SK-N-SH (cell line): ENCODE measurements at regions not wholly inside any gene's neighbourhood (a gene's known extent, or its start where the extent isn't known, plus 50 kb on each side); places are given as distances from the start of the nearest gene placed in this dataset.

Source experiments
- CTCF ChIA-PET: fragments of 300-600, 350-600 bp; formaldehyde crosslinking; extraction: SDS; loops from one replicate; lab custom pipeline; 2021; lab: Yijun Ruan, JAX
- POLR2A ChIA-PET: fragments of 350-600 bp; sonication (Branson Sonifier 250); formaldehyde crosslinking; extraction: SDS; loops from one replicate; lab custom pipeline; 2020; ENCODE audit warnings: antibody characterized with exemption, inconsistent platforms; lab: Yijun Ruan, JAX
- DNase-seq: peaks from one replicate; pipeline ENCODE4 v3.0.0; 2012
- H2AFZ ChIP-seq: fragments of 200-600 bp; sonication (generic); 2 replicates; pipeline ENCODE4 v1.8.1; 2016; ENCODE audit warnings: antibody characterized with exemption, mild to moderate bottlenecking, low read depth
- H3F3A ChIP-seq: fragments of 200-600 bp; sonication (generic); replicated peaks from 2 replicates; pipeline ENCODE3; 2016; ENCODE audit warnings: antibody characterized with exemption, mild to moderate bottlenecking; ENCODE audit not compliant: insufficient read depth
- H3K27ac ChIP-seq, 2 experiments: fragments of 200-500 bp in 1 of 2; fragments of 200-600 bp in 1 of 2; sonication (Bioruptor generic) in 1 of 2; sonication (generic), shearing (Covaris generic) in 1 of 2; 2 replicates each; pipeline versions ENCODE4 v1.5.1 to v1.6.1; 2014 to 2016; ENCODE audit warnings: low read depth in 2 of 2, inconsistent platforms in 1 of 2, low read length in 1 of 2, mild to moderate bottlenecking in 1 of 2, mixed read lengths in 1 of 2
- H3K27me3 ChIP-seq: fragments of 200-600 bp; sonication (generic), shearing (Covaris generic); 2 replicates; pipeline ENCODE4 v1.6.1; 2016; ENCODE audit warnings: mixed run types; ENCODE audit not compliant: insufficient read depth
- H3K36me3 ChIP-seq, 2 experiments: fragments of 200-500 bp in 1 of 2; fragments of 200-600 bp in 1 of 2; sonication (Bioruptor generic) in 1 of 2; sonication (generic) in 1 of 2; replicated peaks in 1 of 2; 2 replicates each; pipeline versions ENCODE3 to v1.5.1; 2014 to 2016; ENCODE audit warnings: low read length in 1 of 2, mild to moderate bottlenecking in 1 of 2; ENCODE audit not compliant: insufficient read depth in 2 of 2, control insufficient read depth in 1 of 2
- H3K4me1 ChIP-seq, 2 experiments: fragments of 200-500 bp in 1 of 2; fragments of 200-600 bp in 1 of 2; sonication (Bioruptor generic) in 1 of 2; sonication (generic), shearing (Covaris generic) in 1 of 2; 2 replicates each; pipeline versions ENCODE4 v1.5.1 to v1.6.1; 2014 to 2016; ENCODE audit warnings: low read depth in 1 of 2, low read length in 1 of 2, mixed run types in 1 of 2; ENCODE audit not compliant: insufficient read depth in 2 of 2, control insufficient read depth in 1 of 2
- H3K4me2 ChIP-seq: fragments of 200-600 bp; sonication (generic), shearing (Covaris generic); 2 replicates; pipeline ENCODE4 v1.6.1; 2017; ENCODE audit warnings: mixed run types
- H3K4me3 ChIP-seq, 2 experiments: fragments of 200-500 bp in 1 of 2; fragments of 200-600 bp in 1 of 2; sonication (Bioruptor generic) in 1 of 2; sonication (generic), shearing (Covaris generic) in 1 of 2; 2 replicates each; pipeline versions ENCODE4 v1.5.1 to v1.8.1; 2014 to 2016; ENCODE audit warnings: low read depth in 2 of 2, inconsistent platforms in 1 of 2, low read length in 1 of 2, mild to moderate bottlenecking in 1 of 2, mixed read lengths in 1 of 2, moderate library complexity in 1 of 2
- H3K79me2 ChIP-seq: fragments of 200-600 bp; sonication (generic); 2 replicates; pipeline ENCODE4 v1.8.1; 2017; ENCODE audit warnings: mild to moderate bottlenecking; ENCODE audit not compliant: insufficient read depth
- H3K9ac ChIP-seq: fragments of 200-600 bp; sonication (generic); 2 replicates; pipeline ENCODE4 v1.6.1; 2017; ENCODE audit warnings: mixed run types
- H3K9me2 ChIP-seq: fragments of 200-600 bp; sonication (generic); 2 replicates; pipeline ENCODE4 v1.6.1; 2017; ENCODE audit warnings: mixed run types
- H3K9me3 ChIP-seq: fragments of 200-600 bp; sonication (generic); 2 replicates; pipeline ENCODE4 v1.6.1; 2017; ENCODE audit warnings: mixed run types, mild to moderate bottlenecking, moderate library complexity
- H4K20me1 ChIP-seq: fragments of 200-600 bp; sonication (generic); 2 replicates; pipeline ENCODE4 v1.6.1; 2017; ENCODE audit warnings: mild to moderate bottlenecking, mixed run types; ENCODE audit not compliant: insufficient read depth
- CHD2 ChIP-seq: fragments of 150-350 bp; IDR thresholded peaks from 2 replicates; pipeline ENCODE4 v1.6.1; 2018; ENCODE audit warnings: low read length; ENCODE audit not compliant: partially characterized antibody
- ELF1 ChIP-seq: IDR thresholded peaks from 2 replicates; pipeline ENCODE4 v1.4.0; 2012
- EP300 ChIP-seq, 2 experiments: IDR thresholded peaks; 2 replicates each; pipeline versions ENCODE4 v1.4.0 to v1.6.1; 2012; ENCODE audit warnings: borderline replicate concordance in 1 of 2, low read depth in 1 of 2, low read length in 1 of 2
- FOXJ3 ChIP-seq: sonication (generic); formaldehyde crosslinking; IDR thresholded peaks from 2 replicates; pipeline ENCODE4 v1.5.1; 2020; ENCODE audit warnings: mild to moderate bottlenecking, missing genetic modification reagents
- FOXM1 ChIP-seq: IDR thresholded peaks from 2 replicates; pipeline ENCODE4 v1.4.0; 2012; ENCODE audit warnings: low read depth, mild to moderate bottlenecking
- GATA2 ChIP-seq: sonication (generic); formaldehyde crosslinking; IDR thresholded peaks from 2 replicates; pipeline ENCODE4 v1.5.0; 2020; ENCODE audit warnings: mild to moderate bottlenecking, missing genetic modification reagents
- MEF2A ChIP-seq: IDR thresholded peaks from 2 replicates; pipeline ENCODE4 v1.4.0; 2012; ENCODE audit warnings: low read depth, borderline replicate concordance
- NFIC ChIP-seq: IDR thresholded peaks from 2 replicates; pipeline ENCODE4 v1.4.0; 2012; ENCODE audit warnings: borderline replicate concordance
- RAD21 ChIP-seq: IDR thresholded peaks from 2 replicates; pipeline ENCODE4 v1.6.1; 2012; ENCODE audit warnings: mild to moderate bottlenecking, low read length
- RFX5 ChIP-seq: IDR thresholded peaks from 2 replicates; pipeline ENCODE4 v1.6.1; 2012; ENCODE audit warnings: mild to moderate bottlenecking, improper control_type of control experiment, low read length
- RXRA ChIP-seq: IDR thresholded peaks from 2 replicates; pipeline ENCODE4 v1.4.0; 2012; ENCODE audit warnings: low read depth, mild to moderate bottlenecking, borderline replicate concordance
- SIN3A ChIP-seq: IDR thresholded peaks from 2 replicates; pipeline ENCODE4 v1.6.1; 2012; ENCODE audit warnings: low read depth, mild to moderate bottlenecking, low read length, moderate library complexity, borderline replicate concordance
- TAF1 ChIP-seq: IDR thresholded peaks from 2 replicates; pipeline ENCODE4 v1.6.1; 2012; ENCODE audit warnings: low read depth, mild to moderate bottlenecking, low read length, moderate library complexity, borderline replicate concordance
- TCF12 ChIP-seq: IDR thresholded peaks from 2 replicates; pipeline ENCODE4 v1.4.0; 2012
- YY1 ChIP-seq: IDR thresholded peaks from 2 replicates; pipeline ENCODE4 v1.4.0; 2012; ENCODE audit warnings: low read depth, mild to moderate bottlenecking
- WGBS: methylation state at CpG from one replicate; pipeline ENCODE4 v1.1.6; 2017; ENCODE audit warnings: low lambda C conversion rate; 5-methylcytosine and 5-hydroxymethylcytosine counted together
- TF ChIP-seq, protein P1 (sequence below): IDR thresholded peaks from 2 replicates; pipeline ENCODE4 v1.6.1; 2012; ENCODE audit warnings: mild to moderate bottlenecking, low read depth, low read length, moderate library complexity
- TF ChIP-seq, protein P2 (sequence below): IDR thresholded peaks from 2 replicates; pipeline ENCODE4 v1.4.0; 2012; ENCODE audit warnings: low read depth
- TF ChIP-seq, protein P3 (sequence below): IDR thresholded peaks from 2 replicates; pipeline ENCODE4 v1.4.0; 2012; ENCODE audit warnings: low read depth, borderline replicate concordance
- TF ChIP-seq, protein P4 (sequence below): IDR thresholded peaks from 2 replicates; pipeline ENCODE4 v1.4.0; 2012; ENCODE audit warnings: low read depth, borderline replicate concordance

DNA sequence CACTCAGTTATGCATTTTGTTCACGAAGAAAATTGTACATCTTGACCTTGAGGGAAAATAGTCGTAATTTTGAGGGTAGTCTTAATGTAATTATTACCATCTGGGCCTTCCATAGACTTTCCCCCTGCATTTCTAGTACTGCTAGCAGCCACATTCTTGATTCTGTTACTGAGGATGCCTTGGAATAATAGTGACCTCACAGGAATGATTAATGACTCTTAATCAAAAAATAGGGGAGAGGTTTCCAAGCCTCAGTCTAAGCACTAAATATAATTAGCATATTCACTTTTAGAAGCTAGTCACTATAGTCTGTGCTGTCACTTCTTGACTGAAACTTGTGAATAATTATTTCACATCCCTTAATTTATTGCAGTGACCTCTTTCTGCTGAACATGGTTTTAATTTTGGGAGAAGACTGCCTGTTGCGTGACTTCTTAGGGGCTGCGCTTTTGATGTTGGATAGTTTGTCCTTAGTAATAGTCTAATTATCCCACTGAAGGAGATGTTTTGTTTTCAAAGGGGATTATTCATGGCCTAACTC is 400.5 kb downstream of the ADAMTS20 start:
- 41% methylated on average over 4 of the region's 4 CpGs for WGBS
- POLR2A ChIA-PET, result no interaction called here

DNA sequence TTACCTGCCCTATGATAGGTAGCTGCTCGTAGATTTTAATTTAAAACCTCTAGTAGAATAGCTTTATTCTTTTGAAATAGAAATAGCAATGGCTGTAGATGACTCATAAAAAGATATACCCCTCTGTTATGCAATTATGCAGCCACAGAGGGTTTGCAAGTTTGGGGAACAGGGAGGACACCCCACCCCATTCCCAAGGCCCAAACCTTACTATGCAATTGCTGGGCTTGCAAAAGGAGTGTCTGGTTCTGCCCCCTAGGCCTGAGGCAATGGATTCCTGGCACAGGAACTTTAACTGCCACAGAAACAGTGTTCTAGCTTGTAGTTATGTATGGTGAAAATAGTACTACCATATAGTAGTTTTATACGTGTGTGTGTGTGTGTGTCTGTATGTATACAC is 403.3 kb downstream of the ADAMTS20 start:
- Histone ChIP-seq H3K79me2 (no peaks in the 10 kb centered on the region), H3K4me2 (no peak overlapping the region), H3K9me2 (no peaks in the 10 kb centered on the region), H3F3A (no peaks in the 10 kb centered on the region), H3K4me3 (no peak overlapping the region), H3K27me3 (no peaks in the 10 kb centered on the region), H3K9me3 (no peaks in the 10 kb centered on the region), H2AFZ (no peak overlapping the region), H3K27ac (no peak overlapping the region), H3K4me1 (peaks cover 0 to 2% of the 10 kb centered on the region in 2 experiments; a peak in 1 of 4 replicates), H3K36me3 (no peaks in the 10 kb centered on the region), H4K20me1 (no peaks in the 10 kb centered on the region), H3K9ac (no peak overlapping the region)
- WGBS, result 24% methylated on average over 2 of the region's 2 CpGs
- POLR2A ChIA-PET, result no interaction called here
- no peak for DNase-seq
- TF ChIP-seq FOXJ3 (no peak), GATA2 (CRISPR knock-in tag) (no peak), TAF1 (no peak), RFX5 (no peak), MEF2A (no peak), RAD21 (no peak), YY1 (no peak), EP300 (IDR thresholded peaks at IDR 0.05; ENCODE audit: borderline replicate concordance in 1 of 2, low read depth in 1 of 2, low read length in 1 of 2) (no peak), FOXM1 (no peak), CHD2 (no peak), ELF1 (no peak), RXRA (no peak), SIN3A (no peak), TCF12 (no peak)
- TF ChIP-seq, protein P1, sequence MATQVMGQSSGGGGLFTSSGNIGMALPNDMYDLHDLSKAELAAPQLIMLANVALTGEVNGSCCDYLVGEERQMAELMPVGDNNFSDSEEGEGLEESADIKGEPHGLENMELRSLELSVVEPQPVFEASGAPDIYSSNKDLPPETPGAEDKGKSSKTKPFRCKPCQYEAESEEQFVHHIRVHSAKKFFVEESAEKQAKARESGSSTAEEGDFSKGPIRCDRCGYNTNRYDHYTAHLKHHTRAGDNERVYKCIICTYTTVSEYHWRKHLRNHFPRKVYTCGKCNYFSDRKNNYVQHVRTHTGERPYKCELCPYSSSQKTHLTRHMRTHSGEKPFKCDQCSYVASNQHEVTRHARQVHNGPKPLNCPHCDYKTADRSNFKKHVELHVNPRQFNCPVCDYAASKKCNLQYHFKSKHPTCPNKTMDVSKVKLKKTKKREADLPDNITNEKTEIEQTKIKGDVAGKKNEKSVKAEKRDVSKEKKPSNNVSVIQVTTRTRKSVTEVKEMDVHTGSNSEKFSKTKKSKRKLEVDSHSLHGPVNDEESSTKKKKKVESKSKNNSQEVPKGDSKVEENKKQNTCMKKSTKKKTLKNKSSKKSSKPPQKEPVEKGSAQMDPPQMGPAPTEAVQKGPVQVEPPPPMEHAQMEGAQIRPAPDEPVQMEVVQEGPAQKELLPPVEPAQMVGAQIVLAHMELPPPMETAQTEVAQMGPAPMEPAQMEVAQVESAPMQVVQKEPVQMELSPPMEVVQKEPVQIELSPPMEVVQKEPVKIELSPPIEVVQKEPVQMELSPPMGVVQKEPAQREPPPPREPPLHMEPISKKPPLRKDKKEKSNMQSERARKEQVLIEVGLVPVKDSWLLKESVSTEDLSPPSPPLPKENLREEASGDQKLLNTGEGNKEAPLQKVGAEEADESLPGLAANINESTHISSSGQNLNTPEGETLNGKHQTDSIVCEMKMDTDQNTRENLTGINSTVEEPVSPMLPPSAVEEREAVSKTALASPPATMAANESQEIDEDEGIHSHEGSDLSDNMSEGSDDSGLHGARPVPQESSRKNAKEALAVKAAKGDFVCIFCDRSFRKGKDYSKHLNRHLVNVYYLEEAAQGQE, result no peak
- TF ChIP-seq, protein P2, sequence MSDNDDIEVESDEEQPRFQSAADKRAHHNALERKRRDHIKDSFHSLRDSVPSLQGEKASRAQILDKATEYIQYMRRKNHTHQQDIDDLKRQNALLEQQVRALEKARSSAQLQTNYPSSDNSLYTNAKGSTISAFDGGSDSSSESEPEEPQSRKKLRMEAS, result no peak
- TF ChIP-seq, protein P3, sequence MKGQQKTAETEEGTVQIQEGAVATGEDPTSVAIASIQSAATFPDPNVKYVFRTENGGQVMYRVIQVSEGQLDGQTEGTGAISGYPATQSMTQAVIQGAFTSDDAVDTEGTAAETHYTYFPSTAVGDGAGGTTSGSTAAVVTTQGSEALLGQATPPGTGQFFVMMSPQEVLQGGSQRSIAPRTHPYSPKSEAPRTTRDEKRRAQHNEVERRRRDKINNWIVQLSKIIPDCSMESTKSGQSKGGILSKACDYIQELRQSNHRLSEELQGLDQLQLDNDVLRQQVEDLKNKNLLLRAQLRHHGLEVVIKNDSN, result no peak
- CTCF ChIA-PET, result interaction anchor here (1.2 kb wide), 1 partner anchor 26 kb away, joined by 3 read pairs; no protein-coding TSS in a partner anchor

More for the DNA sequence above, 400.5 kb downstream of the ADAMTS20 start:
- Histone ChIP-seq H3K9me2 (no peaks in the 10 kb centered on the region), H3K79me2 (no peaks in the 10 kb centered on the region), H3K9me3 (no peaks in the 10 kb centered on the region), H3K27me3 (no peaks in the 10 kb centered on the region), H3F3A (no peaks in the 10 kb centered on the region), H3K4me3 (no peak overlapping the region), H3K4me1 (peaks cover 0 to 2% of the 10 kb centered on the region in 2 experiments; a peak in 1 of 4 replicates)
- DNase-seq, result no peak
- TF ChIP-seq, protein P4, sequence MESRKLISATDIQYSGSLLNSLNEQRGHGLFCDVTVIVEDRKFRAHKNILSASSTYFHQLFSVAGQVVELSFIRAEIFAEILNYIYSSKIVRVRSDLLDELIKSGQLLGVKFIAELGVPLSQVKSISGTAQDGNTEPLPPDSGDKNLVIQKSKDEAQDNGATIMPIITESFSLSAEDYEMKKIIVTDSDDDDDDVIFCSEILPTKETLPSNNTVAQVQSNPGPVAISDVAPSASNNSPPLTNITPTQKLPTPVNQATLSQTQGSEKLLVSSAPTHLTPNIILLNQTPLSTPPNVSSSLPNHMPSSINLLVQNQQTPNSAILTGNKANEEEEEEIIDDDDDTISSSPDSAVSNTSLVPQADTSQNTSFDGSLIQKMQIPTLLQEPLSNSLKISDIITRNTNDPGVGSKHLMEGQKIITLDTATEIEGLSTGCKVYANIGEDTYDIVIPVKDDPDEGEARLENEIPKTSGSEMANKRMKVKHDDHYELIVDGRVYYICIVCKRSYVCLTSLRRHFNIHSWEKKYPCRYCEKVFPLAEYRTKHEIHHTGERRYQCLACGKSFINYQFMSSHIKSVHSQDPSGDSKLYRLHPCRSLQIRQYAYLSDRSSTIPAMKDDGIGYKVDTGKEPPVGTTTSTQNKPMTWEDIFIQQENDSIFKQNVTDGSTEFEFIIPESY, result no peak
- TF ChIP-seq FOXM1 (no peak), ELF1 (no peak), MEF2A (no peak), NFIC (no peak)
- TF ChIP-seq, protein P2, result no peak
- TF ChIP-seq, all 33 proteins: peak for 0
- CTCF ChIA-PET, result interaction anchor here (1.0 to 1.2 kb wide), 3 partner anchors 11 to 26 kb away, joined by 3 read pairs; no protein-coding TSS in a partner anchor
- Histone ChIP-seq H4K20me1 (no peaks in the 10 kb centered on the region), H3K9ac (no peak overlapping the region), H3K4me2 (no peak overlapping the region), H2AFZ (no peak overlapping the region), H3K36me3 (no peaks in the 10 kb centered on the region), H3K27ac (no peak overlapping the region)
